SK-N-MC (cell line): ENCODE measurements at regions not wholly inside any gene's neighbourhood (a gene's known extent, or its start where the extent isn't known, plus 50 kb on each side); places are given as distances from the start of the nearest gene placed in this dataset.
"Not testable (repeated sequence)": the region's sequence is repeated elsewhere in the genome, so short reads cannot be mapped to it uniquely, and the experiment has no call there.

Experiments used
- EZH2 ChIP-seq: fragments of 200-600 bp; sonication (generic); IDR thresholded peaks from one replicate; pipeline ENCODE4 v1.6.1; 2017; ENCODE audit warnings: antibody characterized with exemption
- FOXP2 ChIP-seq: optimal IDR thresholded peaks from 2 replicates; pipeline ENCODE3; 2011; ENCODE audit warnings: mild to moderate bottlenecking, moderate library complexity; ENCODE audit not compliant: insufficient read depth; ENCODE audit errors: extremely low read length, control extremely low read depth
- POLR2AphosphoS5 ChIP-seq: IDR thresholded peaks from 2 replicates; pipeline ENCODE4 v1.6.1; 2012; ENCODE audit warnings: mild to moderate bottlenecking, low read depth, low read length, borderline replicate concordance

GRCh38 chr2:132307613-132308198 lies 108.9 kb upstream of the GPR39 start:
- not testable (repeated sequence) for TF ChIP-seq POLR2AphosphoS5, EZH2, FOXP2
